SW480 (cell line): ENCODE measurements at regions not wholly inside any gene's neighbourhood (a gene's known extent, or its start where the extent isn't known, plus 50 kb on each side); places are given as distances from the start of the nearest gene placed in this dataset.
"Not testable (repeated sequence)": the region's sequence is repeated elsewhere in the genome, so short reads cannot be mapped to it uniquely, and the experiment has no call there.

ENCODE experiments used
- DNase-seq: peaks from one replicate; pipeline ENCODE4 v3.0.0-alpha.2; 2016; ENCODE audit warnings: low spot score

DNA sequence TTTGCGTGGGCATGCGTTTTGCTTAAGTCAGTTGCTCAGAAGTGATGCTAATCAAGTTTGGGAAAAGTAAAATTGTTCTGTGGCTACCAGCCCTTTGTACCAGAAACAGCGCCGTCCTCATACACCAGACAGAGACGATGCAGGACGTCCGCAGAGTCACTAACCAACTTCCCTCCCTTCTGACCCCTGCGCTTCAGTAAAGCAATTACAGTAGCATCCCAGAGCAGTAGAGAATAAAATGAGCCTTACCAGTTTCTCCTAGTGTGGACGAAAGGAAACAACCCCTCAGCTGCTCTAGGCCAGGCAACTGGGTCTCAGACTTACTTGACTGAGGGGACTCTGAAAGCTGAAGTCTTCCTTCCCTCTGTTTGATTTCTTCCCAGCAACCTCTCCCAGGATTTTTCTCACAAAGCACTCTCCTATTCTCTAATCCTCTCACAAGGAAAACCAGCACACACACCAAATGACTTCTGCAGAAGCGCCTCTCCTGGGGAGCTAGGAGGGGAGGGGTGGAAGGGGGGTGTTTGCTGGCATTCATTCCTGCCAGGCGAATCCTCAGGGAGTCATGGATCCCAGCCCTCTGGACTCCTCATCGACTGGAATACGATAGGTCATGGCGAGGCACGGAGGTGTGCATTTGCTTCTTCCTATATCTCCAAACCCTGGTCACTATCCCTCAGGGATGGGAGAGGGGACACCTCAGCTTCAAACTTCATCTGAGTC lies 56.0 kb upstream of the MID1 start:
- no peak for DNase-seq

DNA sequence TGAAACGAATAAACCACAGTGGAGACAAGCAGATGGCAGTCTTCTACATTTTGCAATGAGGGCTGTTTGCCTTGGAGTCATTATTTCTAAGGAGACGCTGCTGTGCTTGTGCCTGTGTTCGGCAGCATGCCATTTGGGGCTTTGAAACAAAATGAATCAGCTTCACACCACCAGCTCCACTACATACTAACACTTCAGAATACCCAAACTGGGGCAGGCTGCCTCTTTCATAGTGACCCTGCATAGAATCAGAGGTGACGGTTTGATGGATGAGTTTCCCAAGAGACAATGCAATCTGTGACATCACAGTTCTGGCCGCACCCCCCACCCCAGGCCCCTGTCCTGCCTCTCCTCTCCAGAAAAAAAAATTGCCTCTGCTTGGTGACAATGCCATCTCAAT lies 57.1 kb upstream of the MID1 start:
- DNase-seq, result no peak

- DNase-seq, result no peak
Observed at GRCh38 chrX:10679387-10679786, 59.0 kb upstream of the MID1 start.

- no peak for DNase-seq
Observed at GRCh38 chrX:10681167-10681566, 60.8 kb upstream of the MID1 start.

- DNase-seq, result not testable (repeated sequence)
Observed at GRCh38 chrX:10683631-10684030, 63.2 kb upstream of the MID1 start.

DNA sequence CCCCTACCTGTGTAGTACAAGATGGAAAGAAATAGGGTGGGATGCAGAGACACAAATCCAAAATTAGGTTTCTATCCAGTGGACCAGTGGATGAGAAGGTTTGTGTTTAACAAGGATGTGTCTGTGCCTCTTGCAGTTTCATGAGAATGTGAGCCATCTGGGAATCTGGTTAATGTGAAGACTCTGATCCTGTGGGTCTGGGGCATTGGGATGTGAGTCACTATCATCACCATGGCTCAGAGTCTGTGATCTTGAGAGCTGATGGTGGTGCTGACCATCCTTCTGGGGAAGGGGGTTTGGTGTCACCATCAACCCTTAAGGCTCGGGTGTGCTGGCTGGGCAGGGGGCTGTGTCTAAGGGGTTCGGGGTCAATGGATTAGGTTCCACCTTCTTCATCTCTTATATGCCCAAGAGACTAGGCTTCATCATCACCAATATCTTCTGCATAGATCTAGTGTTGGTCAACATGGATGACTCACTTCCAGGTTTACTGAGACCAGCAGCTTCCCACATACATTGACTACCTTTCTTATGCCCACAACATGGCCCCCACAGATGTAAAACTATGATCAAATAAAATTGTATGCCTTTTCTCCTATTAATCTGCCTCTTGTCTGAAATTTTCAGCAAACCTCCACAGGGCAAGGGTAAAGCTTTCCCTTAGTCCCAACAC lies 65.7 kb upstream of the MID1 start:
- DNase-seq, result peak; percentile 3

GRCh38 chrX:10691751-10692150 lies 71.4 kb upstream of the MID1 start:
- not testable (repeated sequence) for DNase-seq

- DNase-seq, result no peak
Observed at GRCh38 chrX:10697616-10698317, 77.4 kb upstream of the MID1 start.

GRCh38 chrX:10698318-10698640 lies 77.9 kb upstream of the MID1 start:
- no peak for DNase-seq

DNA sequence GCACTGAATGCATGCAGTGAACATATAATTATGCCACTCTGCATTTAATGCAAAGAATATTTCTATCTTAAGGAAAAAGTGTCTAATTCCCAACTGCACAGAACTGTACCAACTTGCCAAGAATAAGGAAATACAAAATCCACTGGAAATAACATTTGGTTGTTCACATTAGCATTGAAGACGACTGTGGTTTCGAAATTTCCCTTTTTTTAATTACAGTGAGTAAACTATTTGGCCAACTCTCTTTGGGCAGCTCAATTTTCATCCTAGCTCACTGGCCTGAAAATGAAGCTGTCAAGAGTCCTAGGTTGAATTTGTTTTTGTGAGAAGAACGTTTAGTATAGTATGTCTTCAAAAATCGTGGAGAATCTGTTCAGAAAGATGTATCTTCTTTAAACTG lies 81.6 kb upstream of the MID1 start:
- DNase-seq, result no peak

GRCh38 chrX:10706342-10706741 lies 86.0 kb upstream of the MID1 start:
- not testable (repeated sequence) for DNase-seq

GRCh38 chrX:10707773-10708172 lies 87.4 kb upstream of the MID1 start:
- DNase-seq, result no peak

- no peak for DNase-seq
Observed at GRCh38 chrX:10709276-10709675, 88.9 kb upstream of the MID1 start.

GRCh38 chrX:10714531-10714930 lies 94.1 kb upstream of the MID1 start:
- DNase-seq, result no peak

- DNase-seq, result peak; percentile 23
Observed at GRCh38 chrX:10722851-10723250, 102.5 kb upstream of the MID1 start.

GRCh38 chrX:10725071-10725470 lies 104.7 kb upstream of the MID1 start:
- peak; percentile 1 for DNase-seq

GRCh38 chrX:10726647-10727046 lies 106.3 kb upstream of the MID1 start:
- peak; percentile 11 for DNase-seq

DNA sequence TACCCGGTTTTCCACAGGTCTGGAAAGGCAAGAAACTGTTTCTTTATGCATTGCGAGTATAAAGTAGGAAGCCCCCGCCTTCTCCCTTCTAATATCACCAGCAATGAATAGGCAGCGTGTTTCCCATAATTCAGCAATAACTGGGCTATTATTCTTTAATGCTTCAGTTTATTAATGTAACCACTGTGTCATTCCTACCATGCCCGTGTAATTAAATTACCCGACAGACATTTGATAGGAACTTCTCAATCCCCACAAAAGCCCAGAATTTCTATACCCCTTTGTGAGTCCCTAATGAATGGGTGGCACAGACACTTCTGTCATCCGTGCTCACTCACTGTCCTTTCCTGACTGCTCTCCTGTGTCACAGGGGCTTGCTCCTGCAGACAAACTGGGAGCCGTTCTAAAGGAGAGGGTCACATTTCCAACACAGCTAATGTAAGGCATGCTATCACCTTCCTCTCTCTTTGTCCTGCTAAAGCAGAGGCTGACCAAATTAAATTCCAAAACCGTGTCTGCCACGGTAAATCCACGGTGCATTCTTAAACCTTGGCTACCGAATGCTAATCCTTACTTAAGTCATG lies 108.5 kb upstream of the MID1 start:
- no peak for DNase-seq

DNA sequence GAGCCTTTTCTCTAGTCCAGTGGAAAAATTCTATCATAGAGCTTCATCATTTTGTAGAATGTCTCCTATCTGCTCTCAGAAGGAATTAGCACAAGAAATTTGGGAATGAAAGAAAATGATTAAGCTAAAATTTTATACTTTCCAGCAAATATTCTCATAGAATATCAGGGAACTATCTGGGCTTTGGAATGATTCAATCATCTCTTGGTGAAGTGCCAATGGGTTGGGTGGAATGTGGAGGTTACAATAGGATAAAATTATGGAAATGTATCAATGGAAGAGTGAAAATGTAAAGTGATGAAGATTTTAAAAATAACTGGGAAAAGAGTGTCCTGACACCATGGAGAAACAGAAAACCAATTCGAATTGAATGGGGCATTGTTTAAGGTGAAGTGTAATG lies 119.0 kb upstream of the MID1 start:
- DNase-seq, result no peak

DNA sequence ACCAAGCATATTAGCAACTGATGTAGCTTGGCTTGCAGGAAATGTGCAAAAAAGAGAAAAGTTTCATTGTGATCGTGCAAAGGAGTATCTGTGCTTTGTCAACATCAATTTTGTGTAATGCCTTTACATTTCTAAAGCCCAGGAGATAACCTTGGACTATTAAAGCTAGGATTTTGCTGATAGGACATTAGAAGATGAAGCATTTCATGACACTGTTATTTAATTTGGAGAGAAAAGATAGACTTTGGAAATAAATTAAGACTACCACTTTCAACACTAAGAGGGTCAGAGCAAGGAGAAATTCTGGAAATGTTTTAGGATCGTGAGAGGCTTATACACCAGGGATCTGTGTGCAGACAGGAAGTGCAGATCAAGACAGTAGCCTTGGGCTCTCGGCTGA lies 120.6 kb upstream of the MID1 start:
- DNase-seq, result no peak

- DNase-seq, result no peak
Observed at GRCh38 chrX:10741550-10741949, 121.2 kb upstream of the MID1 start.

- DNase-seq, result no peak
Observed at GRCh38 chrX:10743476-10743875, 123.1 kb upstream of the MID1 start.

DNA sequence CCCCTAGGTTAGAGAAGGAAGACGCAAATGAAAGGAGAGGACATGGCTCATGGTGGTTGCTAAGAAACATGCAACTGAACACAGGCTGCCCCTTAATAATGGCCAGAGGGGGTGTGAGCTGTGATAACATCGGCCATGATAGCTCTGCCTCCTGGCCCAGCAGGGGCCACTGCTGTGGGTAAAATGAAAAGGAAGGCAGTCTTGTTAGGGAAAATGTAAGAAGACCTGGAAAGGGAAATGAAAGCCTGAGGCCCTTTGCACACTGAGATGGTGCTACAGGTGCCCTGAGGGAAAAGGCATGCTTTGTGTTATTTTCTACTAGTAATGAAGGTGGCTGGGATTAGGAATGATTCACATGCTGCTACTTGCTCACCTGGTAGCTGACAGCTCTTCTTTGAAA lies 123.6 kb upstream of the MID1 start:
- DNase-seq, result no peak
